ENCODE measurements at regions not wholly inside any gene's neighbourhood (a gene's known extent, or its start where the extent isn't known, plus 50 kb on each side); places are given as distances from the start of the nearest gene placed in this dataset.

- no peaks in the 10 kb centered on the region for H3K27me3 Mint-ChIP-seq (ENCODE audit: low read depth)
- TF ChIP-seq, protein P1, sequence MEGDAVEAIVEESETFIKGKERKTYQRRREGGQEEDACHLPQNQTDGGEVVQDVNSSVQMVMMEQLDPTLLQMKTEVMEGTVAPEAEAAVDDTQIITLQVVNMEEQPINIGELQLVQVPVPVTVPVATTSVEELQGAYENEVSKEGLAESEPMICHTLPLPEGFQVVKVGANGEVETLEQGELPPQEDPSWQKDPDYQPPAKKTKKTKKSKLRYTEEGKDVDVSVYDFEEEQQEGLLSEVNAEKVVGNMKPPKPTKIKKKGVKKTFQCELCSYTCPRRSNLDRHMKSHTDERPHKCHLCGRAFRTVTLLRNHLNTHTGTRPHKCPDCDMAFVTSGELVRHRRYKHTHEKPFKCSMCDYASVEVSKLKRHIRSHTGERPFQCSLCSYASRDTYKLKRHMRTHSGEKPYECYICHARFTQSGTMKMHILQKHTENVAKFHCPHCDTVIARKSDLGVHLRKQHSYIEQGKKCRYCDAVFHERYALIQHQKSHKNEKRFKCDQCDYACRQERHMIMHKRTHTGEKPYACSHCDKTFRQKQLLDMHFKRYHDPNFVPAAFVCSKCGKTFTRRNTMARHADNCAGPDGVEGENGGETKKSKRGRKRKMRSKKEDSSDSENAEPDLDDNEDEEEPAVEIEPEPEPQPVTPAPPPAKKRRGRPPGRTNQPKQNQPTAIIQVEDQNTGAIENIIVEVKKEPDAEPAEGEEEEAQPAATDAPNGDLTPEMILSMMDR (IDR thresholded peaks at IDR 0.05; ENCODE audit: unreplicated experiment), result no peak
Measured at GRCh38 chr6:147759093-147759492, 250.6 kb downstream of the SAMD5 start.

DNA sequence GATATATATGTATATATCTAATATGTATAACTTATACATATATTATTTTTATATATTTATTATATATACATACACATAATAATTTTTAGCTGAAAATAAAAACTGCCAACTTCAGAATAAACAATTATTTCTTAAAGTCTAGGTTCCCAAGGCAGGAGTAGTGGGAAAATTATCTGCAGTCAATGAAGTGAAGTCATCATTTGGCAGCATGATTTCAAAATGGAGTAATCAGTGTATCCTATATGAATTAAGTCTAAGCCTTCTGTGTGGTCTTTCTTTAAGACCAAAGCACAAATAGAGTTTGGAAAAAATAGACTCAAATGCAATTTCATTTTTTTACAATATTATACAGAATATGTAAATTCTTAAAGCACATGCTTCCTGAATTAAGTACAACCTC, 251.0 kb downstream of the SAMD5 start:
- TF ChIP-seq, protein P1 (IDR thresholded peaks at IDR 0.05; ENCODE audit: unreplicated experiment), result no peak
- Mint-ChIP-seq H3K4me3 (no peak overlapping the region), H3K27me3 (ENCODE audit: low read depth) (no peaks in the 10 kb centered on the region), H3K36me3 (no peaks in the 10 kb centered on the region), H3K9me3 (peaks cover 10% of the 10 kb centered on the region), H3K27ac (no peak overlapping the region), H3K4me1 (peaks cover 27% of the 10 kb centered on the region)
- DNase-seq (ENCODE audit: low spot score in 2 of 2, unreplicated experiment in 2 of 2), result no peak

More at GRCh38 chr6:147759093-147759492, 250.6 kb downstream of the SAMD5 start:
- DNase-seq (ENCODE audit: low spot score in 2 of 2, unreplicated experiment in 2 of 2), result no peak
- no peaks in the 10 kb centered on the region for H3K36me3 Mint-ChIP-seq
- H3K9me3 Mint-ChIP-seq, result peaks cover 13% of the 10 kb centered on the region
- peaks cover 24% of the 10 kb centered on the region for H3K4me1 Mint-ChIP-seq
- H3K27ac Mint-ChIP-seq, result no peak overlapping the region
- H3K4me3 Mint-ChIP-seq, result no peak overlapping the region

DNA sequence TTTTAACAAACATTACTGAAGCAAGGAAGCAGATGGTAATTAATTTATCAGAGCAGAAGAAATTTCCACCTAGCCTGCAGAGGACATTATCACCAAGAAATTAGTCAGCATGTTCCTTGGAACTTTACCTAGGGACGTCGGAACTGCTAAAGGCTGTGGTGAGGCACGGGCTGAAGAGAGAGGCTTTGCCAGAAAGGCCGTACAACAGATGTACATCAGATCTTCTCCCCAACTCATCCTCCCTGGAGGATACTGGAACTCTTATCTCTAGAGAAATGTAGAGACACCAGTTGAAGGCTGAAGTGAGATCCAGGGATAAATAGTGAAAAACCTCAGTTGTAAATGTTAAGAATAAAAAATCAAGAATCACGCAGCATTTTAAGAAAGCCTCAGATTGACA, 257.1 kb downstream of the SAMD5 start:
- TF ChIP-seq, protein P1 (IDR thresholded peaks at IDR 0.05; ENCODE audit: unreplicated experiment), result no peak
- Mint-ChIP-seq H3K27me3 (ENCODE audit: low read depth) (no peaks in the 10 kb centered on the region), H3K36me3 (peaks cover 7% of the 10 kb centered on the region), H3K4me3 (no peak overlapping the region), H3K27ac (peak overlapping the region; percentile 76), H3K4me1 (peaks cover 29% of the 10 kb centered on the region), H3K9me3 (peaks cover 21% of the 10 kb centered on the region)
- no peak for DNase-seq (ENCODE audit: low spot score in 2 of 2, unreplicated experiment in 2 of 2)

- H3K4me3 Mint-ChIP-seq, result no peak overlapping the region
- H3K27me3 Mint-ChIP-seq (ENCODE audit: low read depth), result no peaks in the 10 kb centered on the region
- H3K27ac Mint-ChIP-seq, result no peak overlapping the region
- peaks cover 33% of the 10 kb centered on the region for H3K9me3 Mint-ChIP-seq
- DNase-seq (ENCODE audit: low spot score in 2 of 2, unreplicated experiment in 2 of 2), result no peak
- TF ChIP-seq, protein P1 (IDR thresholded peaks at IDR 0.05; ENCODE audit: unreplicated experiment), result no peak
- H3K36me3 Mint-ChIP-seq, result peaks cover 7% of the 10 kb centered on the region
- H3K4me1 Mint-ChIP-seq, result peaks cover 27% of the 10 kb centered on the region
Measured at GRCh38 chr6:147768969-147769368, 260.5 kb downstream of the SAMD5 start.

DNA sequence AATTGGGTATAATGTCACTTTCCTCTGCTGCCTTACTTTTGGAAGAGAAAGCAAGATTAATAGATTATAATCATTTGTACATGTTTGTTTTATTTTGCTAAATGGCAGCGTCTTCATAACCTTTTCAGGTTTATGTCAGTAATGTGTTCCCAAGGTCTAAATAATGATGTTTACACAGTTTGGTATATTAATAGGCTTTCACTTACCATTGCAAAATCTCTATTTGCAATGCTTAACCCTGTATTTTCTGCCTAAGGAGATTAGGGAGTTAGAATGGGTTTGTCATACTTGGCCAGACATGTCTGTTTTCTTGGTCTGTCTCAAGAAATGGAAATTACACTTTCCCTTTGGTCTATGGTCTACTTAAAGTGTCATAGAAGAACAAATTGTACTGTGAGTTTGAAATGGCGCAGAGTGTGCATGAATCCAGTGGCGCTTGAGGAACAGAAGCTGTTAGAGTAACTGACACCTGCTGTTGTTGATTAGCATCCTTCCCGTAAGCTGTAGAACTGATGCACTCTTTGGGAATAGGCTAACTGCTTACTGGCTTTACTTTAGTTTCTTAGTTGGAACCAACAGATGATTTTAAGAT, 261.1 kb downstream of the SAMD5 start:
- peaks cover 7% of the 10 kb centered on the region for H3K36me3 Mint-ChIP-seq
- no peak overlapping the region for H3K27ac Mint-ChIP-seq
- no peak for DNase-seq (ENCODE audit: low spot score in 2 of 2, unreplicated experiment in 2 of 2)
- TF ChIP-seq, protein P1 (IDR thresholded peaks at IDR 0.05; ENCODE audit: unreplicated experiment), result no peak
- H3K4me3 Mint-ChIP-seq, result no peak overlapping the region
- no peaks in the 10 kb centered on the region for H3K27me3 Mint-ChIP-seq (ENCODE audit: low read depth)
- peaks cover 22% of the 10 kb centered on the region for H3K4me1 Mint-ChIP-seq
- H3K9me3 Mint-ChIP-seq, result peaks cover 33% of the 10 kb centered on the region

GRCh38 chr6:147770221-147770620, 261.7 kb downstream of the SAMD5 start:
- DNase-seq (ENCODE audit: low spot score in 2 of 2, unreplicated experiment in 2 of 2), result no peak
- peaks cover 16% of the 10 kb centered on the region for H3K4me1 Mint-ChIP-seq
- H3K27me3 Mint-ChIP-seq (ENCODE audit: low read depth), result no peaks in the 10 kb centered on the region

More at GRCh38 chr6:147770221-147770620, 261.7 kb downstream of the SAMD5 start:
- H3K9me3 Mint-ChIP-seq, result peaks cover 33% of the 10 kb centered on the region
- TF ChIP-seq, protein P1 (IDR thresholded peaks at IDR 0.05; ENCODE audit: unreplicated experiment), result no peak
- peaks cover 7% of the 10 kb centered on the region for H3K36me3 Mint-ChIP-seq
- H3K4me3 Mint-ChIP-seq, result no peak overlapping the region
- H3K27ac Mint-ChIP-seq, result no peak overlapping the region

All from mesothelial cell of epicardium (in vitro differentiated cells).